HL-60/S4 (cell line): ENCODE measurements at regions not wholly inside any gene's neighbourhood (a gene's known extent, or its start where the extent isn't known, plus 50 kb on each side); places are given as distances from the start of the nearest gene placed in this dataset.

Experiments
- in situ Hi-C: fragments of 300-500 bp; cut with MboI; formaldehyde crosslinking; loops from 2 replicates; pipeline ENCODE4 v1.14.3; 2022; ENCODE audit warnings: low sequenced_read_pairs

GRCh38 chr2:60174146-60174545 lies 379.3 kb downstream of the BCL11A start:
- in situ Hi-C loops = no loop called here

GRCh38 chr2:60172801-60173200 lies 380.7 kb downstream of the BCL11A start:
- in situ Hi-C loops = no loop called here

DNA sequence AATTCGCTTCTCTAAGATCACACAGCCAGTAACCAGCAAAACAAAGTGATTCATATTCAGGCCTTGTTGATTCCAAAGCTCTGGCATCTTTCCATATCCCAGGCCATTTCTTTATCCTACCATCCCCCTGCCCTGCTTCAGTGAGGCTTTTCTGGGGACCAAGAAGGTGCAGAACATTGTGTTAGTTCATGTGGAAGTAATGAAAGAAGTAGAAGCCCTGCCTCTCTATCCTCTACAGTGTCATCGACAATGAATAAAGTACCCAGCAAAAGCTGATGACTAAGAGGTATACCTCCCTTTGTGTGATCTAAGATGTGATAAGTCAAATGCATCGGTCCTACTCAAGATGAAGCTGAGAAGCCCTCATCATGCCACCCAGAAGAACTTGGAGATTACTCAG lies 383.2 kb downstream of the BCL11A start:
- in situ Hi-C loops = no loop called here

DNA sequence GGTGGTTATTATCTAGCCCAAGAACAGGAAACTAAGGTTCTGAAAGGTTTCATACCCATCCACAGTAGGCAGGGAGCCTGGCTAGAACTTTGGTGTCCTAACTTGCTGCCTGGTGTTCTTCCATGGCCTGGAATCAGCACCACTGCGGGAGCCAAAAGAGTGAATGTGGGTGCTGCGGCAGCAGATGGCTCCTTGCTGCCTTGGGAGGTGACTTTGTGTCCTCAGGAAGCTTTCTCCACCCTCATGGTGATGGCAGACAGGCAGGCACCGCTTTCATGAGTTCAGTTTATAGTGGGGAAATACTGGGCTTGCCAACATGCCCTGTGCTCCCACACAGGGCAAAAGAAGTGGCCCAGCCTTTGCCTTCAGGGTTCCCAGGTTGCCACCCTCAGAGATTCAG lies 385.2 kb downstream of the BCL11A start:
- in situ Hi-C loops = no loop called here

DNA sequence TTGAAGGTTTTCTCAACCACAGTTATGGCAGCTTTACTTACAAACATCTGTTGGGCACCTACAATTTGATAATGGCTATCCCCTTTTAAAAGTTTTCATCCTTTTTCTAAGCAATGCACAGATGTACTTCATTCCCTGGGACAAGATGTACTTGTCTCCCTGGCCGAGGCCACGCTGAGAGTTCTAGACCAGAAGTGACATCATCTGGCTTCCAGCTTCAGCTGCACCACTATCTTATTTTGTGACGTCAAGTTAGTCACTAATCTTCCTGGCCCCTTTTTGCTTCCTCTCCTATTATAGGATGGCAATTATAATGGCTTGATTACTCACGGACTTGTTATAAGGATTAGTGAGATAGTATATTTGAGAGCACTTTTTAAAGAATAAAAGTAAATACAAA lies 386.4 kb downstream of the BCL11A start:
- in situ Hi-C loops = no loop called here

GRCh38 chr2:60163691-60164090 lies 389.8 kb downstream of the BCL11A start:
- in situ Hi-C loops = no loop called here

- in situ Hi-C loops = no loop called here
Observed at GRCh38 chr2:60159519-60159918, 393.9 kb downstream of the BCL11A start.

- in situ Hi-C loops = no loop called here
Observed at GRCh38 chr2:60158262-60158661, 395.2 kb downstream of the BCL11A start.

DNA sequence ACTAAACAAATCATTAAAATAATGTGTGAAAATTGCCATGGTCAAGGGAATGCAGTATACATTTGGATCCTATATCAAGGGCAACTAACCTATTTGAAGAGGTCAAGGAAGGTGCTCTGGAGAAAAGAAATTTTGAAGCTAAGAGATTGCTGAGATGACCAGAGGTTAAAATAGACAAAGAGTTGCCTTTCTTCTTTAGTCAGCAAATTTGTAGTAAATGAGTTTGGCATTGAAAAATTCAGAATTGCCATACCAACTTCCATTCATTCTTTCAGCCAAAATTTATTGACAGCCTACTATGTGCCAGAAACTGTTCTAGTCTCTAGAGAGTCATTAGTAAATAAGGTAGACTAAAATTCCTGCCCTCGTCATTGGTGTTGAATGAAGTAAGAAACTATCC lies 396.2 kb downstream of the BCL11A start:
- in situ Hi-C loops = no loop called here

DNA sequence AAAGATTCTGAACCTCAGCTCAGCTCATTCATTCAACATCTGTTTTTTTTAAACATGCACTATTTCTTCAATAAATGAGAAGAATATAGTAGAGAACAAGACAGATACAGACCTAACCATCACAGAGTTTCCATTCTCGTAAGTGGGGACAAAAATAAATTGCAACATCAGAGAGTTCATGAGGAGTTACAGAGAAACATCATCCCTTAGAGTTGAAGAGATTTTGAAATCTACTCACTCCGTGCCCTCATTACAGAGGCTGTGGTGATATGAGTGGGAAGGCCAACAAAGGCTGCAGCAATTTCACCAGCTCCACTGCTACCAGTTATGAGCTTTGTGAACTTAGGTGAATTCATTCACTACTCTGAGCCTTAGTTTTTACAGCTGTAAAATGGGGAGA lies 399.3 kb downstream of the BCL11A start:
- in situ Hi-C loops = no loop called here

DNA sequence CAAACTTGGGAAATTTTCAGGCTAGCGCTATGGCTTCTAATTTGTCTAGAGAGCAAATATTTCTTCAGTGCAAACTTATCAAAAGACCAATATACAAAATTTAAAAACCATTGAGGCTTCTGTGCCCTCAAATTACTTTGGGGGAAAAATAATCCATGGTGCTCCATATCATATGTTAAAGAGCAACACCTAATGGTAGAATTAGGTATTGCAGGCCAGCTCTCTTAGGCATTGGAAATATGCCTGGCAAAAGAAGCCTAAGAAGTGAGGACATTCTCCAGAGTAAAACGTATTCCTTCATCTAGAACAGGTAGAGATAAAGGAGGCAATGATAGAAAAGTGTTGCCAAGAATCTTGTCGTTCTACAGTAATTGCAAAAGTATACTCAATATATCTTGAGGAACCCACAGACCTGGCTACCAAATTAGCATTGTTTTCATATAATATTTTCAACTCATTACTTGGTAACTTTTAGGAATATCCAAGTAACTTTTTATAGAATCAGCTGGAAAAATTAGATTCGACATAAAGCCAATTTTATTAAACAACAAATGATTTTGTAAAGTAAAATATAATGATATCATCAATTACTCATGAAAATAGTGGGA lies 401.1 kb downstream of the BCL11A start:
- in situ Hi-C loops = no loop called here

GRCh38 chr2:60149176-60149575 lies 404.3 kb downstream of the BCL11A start:
- in situ Hi-C loops = no loop called here

- in situ Hi-C loops = no loop called here
Observed at GRCh38 chr2:60148716-60149115, 404.7 kb downstream of the BCL11A start.

DNA sequence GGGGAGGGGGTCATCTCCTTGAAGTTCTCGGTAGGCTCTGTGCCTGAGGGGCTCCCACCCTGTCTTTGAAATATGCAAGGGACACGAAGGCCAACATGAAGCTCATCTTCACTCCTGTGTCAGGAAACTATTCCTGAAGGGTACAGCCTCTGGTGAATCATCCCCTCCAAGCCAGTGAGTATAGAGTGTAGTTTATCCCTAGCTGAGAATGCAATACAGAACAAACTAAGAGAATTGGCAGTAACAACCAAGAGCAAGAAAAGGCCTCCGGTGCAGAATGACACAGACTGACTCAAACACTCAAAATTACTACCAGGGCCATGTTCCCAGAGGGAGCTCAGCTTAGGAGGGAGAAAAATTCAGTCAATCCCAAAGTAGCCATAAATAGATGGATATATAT lies 413.3 kb downstream of the BCL11A start:
- in situ Hi-C loops = no loop called here

- in situ Hi-C loops = no loop called here
Observed at GRCh38 chr2:60136913-60137312, 416.5 kb downstream of the BCL11A start.

GRCh38 chr2:60127191-60127590 lies 426.3 kb downstream of the BCL11A start:
- in situ Hi-C loops = no loop called here

DNA sequence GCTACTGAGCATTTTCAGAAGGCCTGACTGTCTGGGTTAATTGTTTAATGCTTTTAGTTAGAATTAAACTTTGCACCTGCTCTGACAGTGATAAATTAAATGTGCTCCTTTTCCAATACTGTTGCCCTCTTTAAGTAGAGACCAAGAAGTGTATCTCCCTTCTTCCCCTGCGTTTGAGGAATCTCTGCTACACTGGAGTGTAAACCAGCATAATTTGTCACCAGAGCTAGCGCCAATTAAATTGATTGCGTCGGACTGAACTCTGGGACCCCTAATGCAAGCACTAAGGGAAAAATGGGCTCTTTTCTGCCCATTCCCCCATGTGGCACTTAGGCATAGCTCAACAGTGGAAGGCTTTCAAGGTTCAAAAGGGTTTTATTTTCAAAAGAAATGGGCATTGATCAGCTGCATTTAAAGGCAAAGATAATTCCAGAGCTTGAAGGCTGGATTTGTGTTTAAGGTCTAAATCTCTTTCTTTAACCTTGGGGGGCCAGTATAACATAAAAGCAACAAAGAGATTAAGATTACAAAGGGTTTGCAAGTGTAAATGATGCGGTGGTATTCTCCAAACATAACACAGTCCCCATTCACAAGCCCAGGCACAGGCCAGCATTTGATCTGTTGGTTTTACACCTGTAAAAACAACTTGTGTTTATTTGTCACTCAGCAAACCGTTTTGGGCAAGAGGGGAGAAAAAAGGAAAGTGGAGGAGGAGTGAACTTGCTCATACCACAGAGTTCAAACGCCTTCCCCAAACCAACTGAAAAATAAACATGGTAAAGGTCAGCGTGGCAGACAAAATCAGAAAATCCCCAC lies 427.6 kb downstream of the BCL11A start:
- in situ Hi-C loops = no loop called here

DNA sequence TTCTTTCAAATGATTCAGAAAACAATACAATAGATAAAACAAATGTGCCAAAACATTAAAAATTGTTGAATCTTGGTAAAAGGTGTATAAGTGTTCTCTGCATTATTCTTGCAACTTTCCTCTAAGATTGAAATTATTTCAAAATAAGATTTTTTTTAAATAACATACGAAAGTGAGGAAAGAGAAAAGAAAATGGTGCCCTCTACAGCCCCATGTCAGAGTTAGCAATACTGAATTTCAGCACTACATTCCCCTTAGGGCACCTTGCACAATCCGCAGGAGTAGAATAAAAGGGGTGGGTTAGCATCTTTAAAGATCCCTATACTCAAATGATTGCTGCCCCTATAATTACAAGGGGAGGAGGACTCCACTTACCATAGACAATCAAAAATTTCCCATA lies 433.7 kb downstream of the BCL11A start:
- in situ Hi-C loops = loop anchor here (10.0 to 25.0 kb wide), 2 partner anchors 807 to 1095 kb away; no protein-coding TSS in a partner anchor

- in situ Hi-C loops = loop anchor here (10.0 to 25.0 kb wide), 2 partner anchors 807 to 1094 kb away; no protein-coding TSS in a partner anchor
Observed at GRCh38 chr2:60118917-60119316, 434.5 kb downstream of the BCL11A start.

DNA sequence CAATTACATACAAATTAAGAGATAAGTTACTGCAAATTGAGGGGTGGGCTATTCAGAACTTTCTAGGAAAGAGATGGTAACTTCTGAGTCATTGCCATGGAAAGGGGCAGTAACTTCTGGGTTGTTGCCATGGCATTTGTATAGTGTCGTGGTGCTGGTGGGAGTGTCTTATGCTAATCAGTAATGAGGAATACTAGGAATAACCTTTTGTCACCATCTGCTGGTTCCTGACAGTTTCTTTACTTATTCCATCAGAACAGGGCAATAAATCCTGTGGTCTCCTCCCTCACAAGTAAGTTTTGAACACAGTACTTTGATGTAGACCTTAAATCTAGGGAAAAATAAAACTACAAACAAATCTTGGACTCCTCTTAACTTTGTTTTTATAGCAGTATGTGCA lies 435.4 kb downstream of the BCL11A start:
- in situ Hi-C loops = loop anchor here (10.0 to 25.0 kb wide), 2 partner anchors 806 to 1093 kb away; no protein-coding TSS in a partner anchor

DNA sequence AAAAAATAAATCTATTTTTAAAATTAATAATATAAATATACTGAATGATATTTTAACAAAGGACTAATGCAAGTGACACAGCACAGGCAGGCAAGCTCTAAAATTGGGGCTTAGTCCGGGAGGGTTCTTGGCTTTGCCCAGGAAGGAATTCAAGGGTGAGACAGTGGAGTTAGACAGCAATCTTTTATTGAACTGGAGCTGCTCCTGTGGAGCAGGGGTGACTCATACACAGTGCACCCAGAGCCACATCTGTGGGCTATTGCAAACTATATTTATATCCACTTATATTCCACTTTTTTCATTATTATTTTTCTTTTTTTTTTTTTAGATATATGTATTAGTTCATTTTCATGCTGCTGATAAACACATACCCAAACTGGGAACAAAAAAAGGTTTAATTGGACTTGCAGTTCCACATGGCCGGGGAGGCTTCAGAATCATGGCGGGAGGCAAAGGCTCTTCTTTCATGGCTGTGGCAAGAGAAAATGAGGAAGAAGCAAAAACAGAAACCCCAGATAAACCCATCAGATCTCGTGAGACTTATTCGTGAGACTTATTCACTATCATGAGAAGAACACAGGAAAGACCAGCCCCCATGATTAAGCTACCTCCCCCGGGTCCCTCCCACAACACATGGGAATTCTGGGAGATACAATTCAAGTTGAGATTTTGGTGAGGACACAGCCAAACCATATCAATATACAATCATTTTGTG lies 437.1 kb downstream of the BCL11A start:
- in situ Hi-C loops = loop anchor here (10.0 to 25.0 kb wide), 2 partner anchors 804 to 1092 kb away; no protein-coding TSS in a partner anchor
